ENCODE measurements at regions not wholly inside any gene's neighbourhood (a gene's known extent, or its start where the extent isn't known, plus 50 kb on each side); places are given as distances from the start of the nearest gene placed in this dataset.

GRCh38 chr11:69918231-69918937 lies 99.2 kb upstream of the FGF3 start:
- no peak for DNase-seq (ENCODE audit: low read depth)

- DNase-seq (ENCODE audit: low read depth): peak; percentile 53
These were observed 99.9 kb upstream of the FGF3 start for GRCh38 chr11:69918938-69919650.

- no peak for DNase-seq (ENCODE audit: low read depth)
These were observed 100.6 kb upstream of the FGF3 start for GRCh38 chr11:69919659-69920344.

GRCh38 chr11:69920345-69921127 lies 101.3 kb upstream of the FGF3 start:
- no peak for DNase-seq (ENCODE audit: low read depth)

- no peak for DNase-seq (ENCODE audit: low read depth)
These were observed 102.2 kb upstream of the FGF3 start for GRCh38 chr11:69921128-69922014.

- DNase-seq (ENCODE audit: low read depth): no peak
These were observed 102.9 kb upstream of the FGF3 start for GRCh38 chr11:69922015-69922595.

- no peak for DNase-seq (ENCODE audit: low read depth)
These were observed 103.4 kb upstream of the FGF3 start for GRCh38 chr11:69922596-69923111.

- no peak for DNase-seq (ENCODE audit: low read depth)
These were observed 104.0 kb upstream of the FGF3 start for GRCh38 chr11:69923196-69923595.

- DNase-seq (ENCODE audit: low read depth): no peak
These were observed 104.6 kb upstream of the FGF3 start for GRCh38 chr11:69923641-69924307.

- no peak for DNase-seq (ENCODE audit: low read depth)
These were observed 105.3 kb upstream of the FGF3 start for GRCh38 chr11:69924308-69925161.

- DNase-seq (ENCODE audit: low read depth): no peak
These were observed 106.4 kb upstream of the FGF3 start for GRCh38 chr11:69925366-69926196.

GRCh38 chr11:69926376-69927050 lies 107.3 kb upstream of the FGF3 start:
- DNase-seq (ENCODE audit: low read depth): no peak

GRCh38 chr11:69928121-69928520 lies 108.9 kb upstream of the FGF3 start:
- DNase-seq (ENCODE audit: low read depth): no peak

GRCh38 chr11:69928975-69929374 lies 109.8 kb upstream of the FGF3 start:
- no peak for DNase-seq (ENCODE audit: low read depth)

- no peak for DNase-seq (ENCODE audit: low read depth)
These were observed 111.2 kb upstream of the FGF3 start for GRCh38 chr11:69930081-69931059.

All from iris pigment epithelial cell (primary cell).